Skeletal muscle cell (primary cell): ENCODE measurements at regions not wholly inside any gene's neighbourhood (a gene's known extent, or its start where the extent isn't known, plus 50 kb on each side); places are given as distances from the start of the nearest gene placed in this dataset.
"Not testable (repeated sequence)": the region's sequence is repeated elsewhere in the genome, so short reads cannot be mapped to it uniquely, and the experiment has no call there.

Source experiments
- DNase-seq: peaks from one replicate; pipeline ENCODE4 v3.0.0-alpha.2; 2010; ENCODE audit warnings: low read depth
- H3K4me3 ChIP-seq: 2 replicates; pipeline ENCODE4 v1.5.1; 2011; ENCODE audit warnings: low read depth, mild to moderate bottlenecking, control low read depth, low read length, moderate library complexity

DNA sequence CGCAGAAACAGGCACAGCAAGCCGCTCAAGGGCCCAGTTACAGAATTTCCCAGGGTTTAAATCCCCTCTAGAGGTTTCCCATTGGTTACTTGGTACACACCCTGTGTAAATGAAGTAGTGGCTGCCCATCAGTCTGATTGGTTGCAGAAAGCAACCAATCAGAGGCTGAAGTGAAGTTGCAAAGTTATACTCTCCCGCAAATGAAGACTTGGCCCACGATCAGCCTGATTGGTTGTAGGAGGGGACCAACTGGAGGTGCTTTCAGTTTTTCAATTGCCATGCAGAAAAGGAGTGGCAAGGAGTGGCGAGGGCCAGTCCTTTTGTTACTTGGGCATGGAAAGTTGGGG, 909.2 kb upstream of the AUTS2 start:
- DNase-seq, result no peak
- no peak overlapping the region for H3K4me3 ChIP-seq

- no peak overlapping the region for H3K4me3 ChIP-seq
- DNase-seq, result peak; percentile 83
Measured at GRCh38 chr7:68691261-68692216, 906.7 kb upstream of the AUTS2 start.

GRCh38 chr7:68692511-68692910, 905.8 kb upstream of the AUTS2 start:
- DNase-seq, result no peak
- H3K4me3 ChIP-seq, result no peak overlapping the region

DNA sequence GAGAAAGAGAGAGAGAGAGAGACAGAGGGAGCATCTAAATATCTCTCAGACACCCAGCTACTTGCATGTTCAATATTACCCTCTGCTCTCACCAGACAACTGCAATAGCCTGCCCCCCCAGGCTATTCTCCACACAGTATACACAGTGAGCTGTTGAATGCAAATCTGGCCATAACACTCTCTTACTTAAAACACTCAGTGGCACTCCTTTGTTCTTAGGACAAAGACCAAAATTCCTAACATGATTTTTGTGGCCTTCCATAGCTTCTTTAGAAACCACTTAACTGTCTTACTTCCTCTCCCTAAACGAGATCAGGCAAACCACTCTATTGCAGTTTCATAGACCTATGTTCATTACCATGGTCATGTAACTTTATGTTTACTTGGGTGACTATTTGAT, 903.6 kb upstream of the AUTS2 start:
- no peak for DNase-seq

GRCh38 chr7:68697796-68698280, 900.4 kb upstream of the AUTS2 start:
- H3K4me3 ChIP-seq, result no peak overlapping the region
- DNase-seq, result peak; percentile 73

More for the DNA sequence above, 903.6 kb upstream of the AUTS2 start:
- no peak overlapping the region for H3K4me3 ChIP-seq

GRCh38 chr7:68699090-68699711, 899.1 kb upstream of the AUTS2 start:
- peak; percentile 90 for DNase-seq
- no peak overlapping the region for H3K4me3 ChIP-seq

DNA sequence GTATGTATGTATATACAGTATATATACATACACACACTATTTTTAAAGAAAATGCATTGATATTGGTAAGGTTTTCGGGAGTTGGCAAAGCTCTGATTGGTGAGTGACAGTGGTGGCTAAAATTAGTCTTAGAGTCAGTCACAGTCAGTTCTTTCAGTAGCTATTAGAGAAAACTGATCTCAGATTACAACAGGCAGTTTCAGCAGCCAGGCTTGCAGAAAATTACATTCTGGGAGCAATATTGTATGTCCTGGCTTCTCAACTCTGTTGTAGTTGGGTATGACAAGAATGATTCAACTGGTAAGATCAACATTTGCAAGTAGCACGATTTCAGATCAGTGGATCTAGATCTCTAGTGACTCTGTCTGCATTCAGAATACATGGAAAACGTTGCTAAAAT, 897.9 kb upstream of the AUTS2 start:
- peak; percentile 74 for DNase-seq

DNA sequence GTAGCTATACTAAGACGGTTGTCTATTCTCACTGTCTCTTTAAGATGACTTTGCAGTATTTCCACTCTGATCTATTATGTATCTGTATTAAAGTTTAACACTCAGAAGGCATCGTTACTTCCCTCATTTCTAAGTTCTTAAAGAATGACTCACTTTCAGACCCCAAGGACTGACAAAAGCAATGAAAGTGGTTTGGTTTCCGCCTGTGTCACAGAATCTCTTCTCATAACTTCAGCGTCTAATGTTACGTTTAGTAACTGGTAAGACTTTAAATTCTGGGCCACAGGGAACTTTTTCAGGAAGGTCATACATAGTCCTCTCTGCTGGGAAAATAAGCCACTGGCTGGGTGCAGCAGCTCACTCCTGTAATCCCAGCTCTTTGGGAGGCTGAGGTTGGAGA, 892.0 kb upstream of the AUTS2 start:
- DNase-seq, result peak; percentile 94
- no peak overlapping the region for H3K4me3 ChIP-seq

More for the DNA sequence above, 897.9 kb upstream of the AUTS2 start:
- H3K4me3 ChIP-seq, result no peak overlapping the region

DNA sequence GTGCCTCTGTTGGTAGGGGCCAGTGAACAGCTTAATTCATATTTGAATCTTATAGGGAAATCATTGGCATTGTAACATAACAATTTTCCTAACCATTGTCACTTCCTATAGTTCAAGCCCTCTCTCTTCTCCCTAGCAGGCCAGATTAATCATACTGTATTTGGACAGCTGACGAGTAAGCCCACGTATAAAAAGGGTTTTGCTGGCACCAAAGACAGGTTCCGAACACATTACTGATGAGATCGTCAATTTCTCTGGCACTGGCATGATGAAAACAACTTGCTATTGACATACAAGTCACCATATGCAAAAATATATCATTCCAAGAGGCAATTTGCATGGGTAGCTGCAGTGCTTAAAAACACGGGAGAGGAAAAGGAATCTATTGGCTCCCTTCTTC, 891.1 kb upstream of the AUTS2 start:
- no peak overlapping the region for H3K4me3 ChIP-seq
- DNase-seq, result no peak

DNA sequence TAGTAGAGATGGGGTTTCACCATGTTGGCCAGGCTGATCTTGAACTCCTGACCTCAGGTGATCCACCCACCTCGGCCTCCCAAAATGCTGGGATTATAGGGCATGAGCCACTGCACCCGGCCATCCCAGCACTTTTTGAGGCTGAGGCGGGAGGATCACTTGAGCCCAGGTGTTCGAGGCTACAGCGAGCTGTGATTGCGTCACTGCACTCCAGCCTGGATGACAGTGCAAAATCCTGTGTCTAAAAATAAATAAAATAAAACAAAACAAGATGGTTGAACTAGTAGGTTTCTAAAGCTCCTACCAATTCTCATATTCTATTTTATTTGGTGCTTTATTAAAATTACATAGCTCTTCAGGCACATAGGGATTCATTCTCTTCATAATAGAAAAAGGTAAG, 890.3 kb upstream of the AUTS2 start:
- no peak overlapping the region for H3K4me3 ChIP-seq
- DNase-seq, result no peak

DNA sequence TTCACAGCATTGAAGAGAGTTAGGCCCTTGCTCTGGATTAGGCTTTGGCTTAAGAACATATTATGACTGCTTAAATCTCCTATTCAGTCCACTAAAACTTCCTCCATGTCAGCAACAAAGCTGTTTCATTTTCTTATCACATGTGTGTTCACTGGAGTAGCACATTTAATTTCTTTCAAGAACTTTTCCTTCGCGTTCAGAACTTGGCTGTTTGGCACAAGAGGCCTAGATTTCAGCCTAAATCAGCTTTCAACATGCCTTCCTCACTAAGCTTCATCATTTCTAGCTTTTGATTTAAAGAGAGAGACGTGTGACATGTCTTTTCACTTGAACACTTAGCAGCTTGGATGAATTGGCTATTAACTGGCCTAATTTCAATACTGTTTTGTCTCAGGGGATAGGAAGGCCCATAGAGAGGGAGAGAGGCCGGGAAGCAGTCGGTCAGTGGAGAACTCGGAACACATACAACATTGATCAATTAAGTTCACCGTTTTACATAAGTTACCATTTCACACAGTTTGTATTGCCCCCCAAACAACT, 885.2 kb upstream of the AUTS2 start:
- DNase-seq, result no peak
- H3K4me3 ChIP-seq, result no peak overlapping the region

GRCh38 chr7:68714135-68714534, 884.1 kb upstream of the AUTS2 start:
- DNase-seq, H3K4me3 ChIP-seq: not testable (repeated sequence)

GRCh38 chr7:68715907-68716306, 882.4 kb upstream of the AUTS2 start:
- H3K4me3 ChIP-seq, result no peak overlapping the region
- no peak for DNase-seq

DNA sequence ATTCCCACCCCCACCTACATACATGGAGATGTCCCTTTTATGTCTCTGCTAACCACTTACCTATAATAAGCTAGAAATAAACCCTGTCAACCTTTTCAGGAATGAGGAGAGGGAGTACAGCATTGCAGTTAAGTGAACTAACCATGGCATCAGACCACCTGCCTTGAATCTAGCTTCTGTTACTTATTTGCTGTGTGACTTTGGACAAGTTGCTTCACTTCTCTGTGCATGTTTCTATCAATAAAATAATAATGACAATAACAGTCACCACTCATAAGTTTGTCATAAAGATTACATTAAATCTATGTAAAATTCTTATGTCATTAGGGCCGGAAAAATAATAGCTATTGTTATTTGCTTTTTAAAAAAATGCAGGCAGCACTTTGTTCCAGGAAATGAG, 881.1 kb upstream of the AUTS2 start:
- no peak for DNase-seq
- H3K4me3 ChIP-seq, result no peak overlapping the region

- H3K4me3 ChIP-seq, result no peak overlapping the region
- DNase-seq, result no peak
Measured at GRCh38 chr7:68718097-68718551, 880.2 kb upstream of the AUTS2 start.

DNA sequence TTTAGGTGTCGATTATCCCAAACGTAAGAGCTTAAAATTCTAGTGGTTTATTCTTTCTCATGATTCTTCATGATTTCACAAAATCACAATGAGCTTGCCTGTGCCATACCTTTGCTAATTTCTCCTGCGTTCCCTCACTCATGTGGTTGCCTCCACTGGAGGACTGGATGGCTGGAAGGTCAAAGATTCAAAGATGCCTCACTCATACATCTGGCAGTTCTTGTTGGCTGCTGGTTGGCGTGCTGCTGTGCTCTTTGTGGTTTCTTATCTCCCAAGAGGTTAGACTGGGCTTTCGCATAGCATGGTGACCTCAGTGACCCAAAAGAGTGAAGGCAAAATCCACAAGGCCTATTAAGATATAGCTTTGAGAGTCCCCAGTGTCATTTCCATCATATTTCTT, 877.6 kb upstream of the AUTS2 start:
- H3K4me3 ChIP-seq, result no peak overlapping the region
- peak; percentile 19 for DNase-seq

GRCh38 chr7:68722044-68722443, 876.2 kb upstream of the AUTS2 start:
- no peak overlapping the region for H3K4me3 ChIP-seq
- no peak for DNase-seq

DNA sequence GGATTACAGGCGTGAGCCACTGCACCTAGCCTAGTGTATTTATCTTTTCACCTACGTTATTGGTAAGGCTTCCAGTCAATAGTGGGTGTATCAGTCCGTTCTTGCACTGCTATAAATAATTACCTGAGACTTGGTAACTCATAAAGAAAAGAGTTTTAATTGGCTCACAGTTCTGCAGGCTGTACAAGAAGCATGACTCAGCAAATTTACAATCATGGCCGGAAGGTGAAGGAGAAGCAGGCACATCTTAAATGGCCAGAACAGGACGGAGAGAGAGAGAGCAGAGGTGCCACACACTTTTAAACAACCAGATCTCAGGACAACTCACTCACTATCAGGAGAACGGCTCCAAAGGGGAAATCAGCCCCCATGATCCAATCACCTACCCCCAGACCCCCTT, 873.3 kb upstream of the AUTS2 start:
- no peak overlapping the region for H3K4me3 ChIP-seq
- no peak for DNase-seq

GRCh38 chr7:68725843-68726785, 872.2 kb upstream of the AUTS2 start:
- no peak for DNase-seq
- no peak overlapping the region for H3K4me3 ChIP-seq
